ENCODE measurements at regions not wholly inside any gene's neighbourhood (a gene's known extent, or its start where the extent isn't known, plus 50 kb on each side); places are given as distances from the start of the nearest gene placed in this dataset.

DNA sequence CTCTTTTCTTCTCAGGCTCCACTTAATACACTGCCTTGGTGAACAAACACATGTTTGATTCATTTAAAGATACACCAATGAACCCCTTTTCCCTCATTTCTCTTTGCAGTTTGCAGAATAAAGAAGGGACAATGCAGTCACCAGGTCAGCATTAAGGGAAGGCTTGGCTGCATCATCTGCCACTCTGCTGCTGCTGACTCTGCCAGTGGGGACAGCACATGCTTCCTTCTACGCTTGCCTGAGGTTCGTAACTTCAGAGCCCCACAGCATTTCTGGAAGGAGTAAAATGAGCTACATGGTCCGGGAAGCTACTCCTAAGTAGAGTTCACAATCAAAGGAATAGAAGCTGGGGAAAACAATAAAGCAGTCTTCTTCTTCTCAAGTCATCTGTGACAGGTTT lies 178.9 kb upstream of the GATB start:
- no peak for DNase-seq (ENCODE audit: low spot score)

DNA sequence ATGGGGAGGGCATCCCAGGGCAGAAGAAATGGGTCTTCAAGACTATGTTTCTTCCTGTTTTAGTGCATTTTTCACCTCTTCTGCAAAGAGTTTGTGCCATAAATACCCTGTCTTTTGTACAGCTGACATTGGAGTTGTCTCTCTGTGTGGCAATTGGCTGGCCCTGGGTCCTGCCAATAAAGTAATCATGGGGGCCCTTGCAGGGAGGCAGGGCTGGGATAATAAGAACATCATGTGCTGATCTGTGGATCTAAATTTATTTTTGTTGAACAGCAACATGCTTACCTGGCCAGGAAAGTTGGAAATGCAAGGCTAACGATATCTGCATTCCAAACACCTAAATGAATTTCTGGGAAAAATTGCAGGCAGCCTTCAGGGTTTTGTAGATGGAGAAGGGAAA lies 174.6 kb upstream of the GATB start:
- DNase-seq (ENCODE audit: low spot score) = no peak

DNA sequence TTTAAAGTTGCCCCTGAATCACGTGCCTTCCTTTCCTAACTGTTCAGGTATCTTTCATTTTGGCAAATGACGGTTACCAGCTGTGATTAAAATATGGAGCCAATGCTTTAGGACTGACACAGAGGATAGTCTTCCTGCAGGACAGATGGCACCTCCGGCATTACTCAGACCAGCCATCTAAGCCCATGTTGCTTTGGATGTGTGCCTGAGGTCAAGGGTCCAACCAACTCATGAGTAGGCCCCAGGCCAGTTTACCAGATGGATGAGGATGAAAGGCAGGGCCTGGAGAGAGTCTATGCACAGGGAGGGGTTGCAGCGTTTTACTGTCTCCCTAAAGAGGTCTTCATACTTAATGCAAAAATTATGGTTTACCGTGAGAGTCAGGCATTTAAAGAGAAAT lies 174.0 kb upstream of the GATB start:
- DNase-seq (ENCODE audit: low spot score) = no peak

DNA sequence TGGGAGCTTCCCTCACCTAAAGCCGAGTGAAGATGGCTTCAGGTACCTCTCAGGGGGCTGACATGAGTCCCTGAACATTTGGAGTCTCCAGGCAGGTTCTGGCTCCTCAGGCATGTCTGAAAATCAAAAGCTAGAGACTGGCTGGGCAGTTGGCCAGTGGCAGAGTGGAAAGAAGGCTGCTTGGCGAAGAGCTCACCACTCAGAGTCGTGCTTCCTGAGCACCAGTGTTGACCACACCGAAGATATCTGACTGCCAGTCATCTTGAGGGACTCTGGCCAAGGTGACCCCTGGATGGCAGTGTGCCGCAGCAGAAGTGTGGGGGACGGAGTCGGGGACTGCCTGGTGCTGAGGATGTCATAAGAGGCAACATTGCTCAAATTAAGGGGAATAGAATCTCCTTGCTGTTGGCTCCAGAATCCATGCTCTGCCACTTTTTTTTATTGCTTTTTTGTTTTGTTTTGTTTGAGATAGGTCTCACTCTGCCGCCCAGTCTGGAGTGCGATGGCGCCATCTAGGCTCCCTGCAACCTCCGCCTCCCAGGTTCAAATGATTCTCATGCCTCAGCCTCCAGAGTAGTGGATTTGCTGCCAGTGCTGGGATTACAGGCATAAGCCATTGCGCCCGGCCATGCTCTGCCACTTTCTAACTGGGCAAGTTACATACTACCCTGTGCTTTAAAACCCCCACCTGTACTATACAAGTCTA lies 172.5 kb upstream of the GATB start:
- DNase-seq (ENCODE audit: low spot score) = no peak

DNA sequence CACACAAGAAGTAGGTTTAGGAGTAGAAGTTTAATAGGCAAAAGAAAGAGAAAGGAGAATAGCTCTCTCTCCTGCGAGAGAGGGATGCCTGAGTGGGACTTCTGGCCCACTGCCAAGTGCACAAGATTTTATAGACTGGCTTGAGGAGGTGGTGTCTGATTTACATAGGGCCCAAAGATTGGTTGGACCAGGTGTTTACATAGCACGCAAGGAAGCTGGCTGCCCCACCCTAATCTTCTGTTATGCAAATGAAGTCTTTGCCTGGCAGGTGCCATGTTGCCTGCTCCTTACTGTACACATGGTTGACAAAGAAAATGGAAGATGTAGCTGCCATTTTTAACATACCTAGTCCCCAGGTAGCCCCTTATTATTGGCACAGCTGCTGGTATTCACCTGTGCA lies 170.8 kb upstream of the GATB start:
- DNase-seq (ENCODE audit: low spot score) = no peak

DNA sequence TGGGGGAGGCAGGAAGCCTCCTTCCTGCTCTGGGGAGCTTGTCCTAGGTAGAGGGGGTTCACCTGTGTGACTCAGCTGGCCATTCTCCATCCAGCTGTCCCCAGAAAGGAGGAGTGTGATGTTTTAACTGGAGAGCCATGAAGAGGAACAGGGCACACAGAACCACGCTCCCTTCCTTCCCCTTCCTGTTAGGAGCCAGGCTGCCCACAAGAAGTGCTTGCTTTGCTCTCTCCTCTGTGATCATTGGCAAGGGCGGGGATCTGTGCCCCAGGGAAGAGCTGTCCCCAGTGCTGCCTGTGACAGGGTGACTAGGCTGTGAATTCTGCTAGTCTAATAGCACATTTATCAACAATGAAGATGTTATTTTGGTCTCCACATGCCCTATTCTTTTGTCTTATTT lies 169.6 kb upstream of the GATB start:
- no peak for DNase-seq (ENCODE audit: low spot score)

DNA sequence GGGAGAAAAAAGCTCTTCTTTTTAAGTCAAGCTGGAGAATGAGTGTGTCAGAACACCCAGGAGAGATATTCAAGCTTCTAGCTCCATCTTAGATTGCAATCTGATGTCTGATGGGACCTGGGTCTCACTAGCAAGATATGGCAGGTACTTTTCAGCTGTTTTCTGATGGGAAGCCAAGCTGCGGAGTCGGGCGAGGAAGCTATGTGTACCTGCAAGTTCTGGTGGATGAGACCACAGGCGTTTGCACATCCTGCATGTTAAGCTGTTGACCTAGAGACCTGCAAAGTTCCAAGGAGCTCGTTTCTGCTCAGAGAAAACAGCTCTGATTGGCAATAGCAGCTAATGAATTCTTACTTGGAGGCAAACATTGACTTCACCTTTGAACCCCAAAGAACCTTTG lies 167.3 kb upstream of the GATB start:
- DNase-seq (ENCODE audit: low spot score) = no peak

DNA sequence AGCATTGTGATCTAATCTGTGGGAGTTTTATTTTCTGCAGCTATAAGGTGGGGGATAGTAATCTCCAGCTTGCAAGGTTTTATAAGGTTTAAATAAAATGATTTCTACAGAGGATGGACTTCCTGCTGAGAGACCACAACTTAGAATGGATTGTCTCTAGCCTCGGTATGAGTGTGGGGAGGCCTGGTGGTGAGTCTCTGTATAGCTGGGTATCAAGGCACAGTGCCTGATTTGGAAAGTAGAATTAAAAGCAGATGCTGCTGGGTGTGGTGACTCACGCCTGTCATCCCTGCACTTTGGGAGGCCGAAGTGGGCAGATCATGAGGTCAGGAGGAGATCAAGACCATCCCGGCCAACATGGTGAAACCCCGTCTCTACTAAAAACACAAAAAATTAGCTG lies 162.0 kb upstream of the GATB start:
- no peak for DNase-seq (ENCODE audit: low spot score)

DNA sequence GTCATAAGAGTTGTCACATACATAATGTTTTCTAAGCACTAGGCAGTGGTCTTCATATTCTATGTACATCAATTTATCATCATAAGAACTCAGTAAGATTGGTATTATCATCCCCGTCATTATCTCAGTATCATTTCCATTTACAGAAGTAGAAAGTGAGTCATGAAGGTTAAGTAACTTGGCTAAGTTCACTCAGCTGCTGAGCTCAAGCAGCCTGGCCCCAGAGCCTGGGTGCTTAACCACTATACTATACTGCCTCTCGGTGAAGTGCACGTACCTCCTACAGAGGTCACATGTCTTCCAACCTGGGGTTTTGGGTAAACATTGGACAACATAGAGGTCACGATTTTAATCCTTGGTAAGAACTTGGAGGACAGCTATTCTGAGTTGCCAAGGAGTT lies 161.5 kb upstream of the GATB start:
- no peak for DNase-seq (ENCODE audit: low spot score)

DNA sequence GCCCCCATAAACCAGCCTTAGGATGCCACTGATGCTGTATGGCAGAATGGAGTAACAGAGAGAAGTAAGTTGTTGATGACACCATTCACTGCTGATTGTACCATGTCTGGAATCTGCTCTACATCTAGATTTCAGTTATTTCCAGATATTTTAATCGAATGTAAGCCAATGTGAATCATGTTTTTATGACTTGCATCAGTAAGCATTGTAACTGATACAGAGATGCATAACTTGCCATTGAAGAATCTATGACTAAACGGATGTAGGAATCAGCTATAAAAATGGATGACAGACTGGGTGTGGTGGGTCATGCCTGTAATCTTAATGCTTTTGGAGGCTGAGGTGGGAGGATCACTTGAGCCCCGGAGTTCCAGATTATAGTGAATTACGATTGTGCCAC lies 161.0 kb upstream of the GATB start:
- DNase-seq (ENCODE audit: low spot score) = no peak

DNA sequence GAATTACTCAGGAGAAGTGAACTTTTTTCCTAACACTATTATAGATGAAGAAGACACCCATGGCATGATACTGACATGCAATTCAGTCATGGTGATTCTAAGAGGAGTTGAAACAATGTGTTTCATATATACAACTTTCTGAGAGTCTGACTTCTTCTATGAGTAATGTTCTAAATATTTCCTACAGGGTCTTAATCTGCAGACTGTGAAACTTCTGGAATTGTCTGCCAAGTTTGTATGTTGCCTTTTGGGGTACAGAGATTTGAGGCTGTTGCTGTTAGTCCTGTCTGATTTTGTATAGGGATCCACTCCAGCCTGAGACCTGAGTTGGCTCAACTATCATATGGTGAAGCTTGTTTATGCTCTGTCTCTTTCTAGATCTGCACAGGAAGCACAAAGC lies 160.6 kb upstream of the GATB start:
- DNase-seq (ENCODE audit: low spot score) = no peak

DNA sequence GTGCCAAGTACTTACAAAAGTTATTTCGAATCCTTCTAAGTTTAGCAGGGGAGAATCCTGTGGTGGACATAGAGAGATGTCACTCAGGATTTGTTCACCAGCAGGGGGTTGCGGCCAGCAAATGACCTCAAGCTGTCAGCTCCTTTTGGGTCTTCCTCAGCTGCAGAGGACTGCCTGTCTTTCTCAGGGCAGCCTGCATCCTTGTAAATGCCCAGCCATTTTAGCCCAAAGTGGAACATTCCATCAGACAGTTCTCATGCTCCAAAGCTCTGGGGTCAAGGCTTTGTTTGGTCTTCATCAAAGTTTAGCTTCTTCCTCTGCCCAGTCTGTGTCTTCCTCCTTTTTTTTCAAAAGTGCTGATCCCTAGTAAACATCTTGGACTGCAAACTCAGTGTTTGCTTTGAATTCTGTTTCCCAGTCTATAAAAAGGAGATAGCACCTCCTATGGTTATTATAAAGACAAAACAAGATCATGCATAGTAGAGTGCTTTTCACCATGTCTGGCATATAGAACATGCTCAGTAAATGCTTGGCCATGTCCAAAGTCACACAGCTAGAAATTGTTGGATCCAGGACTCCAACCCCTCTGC lies 156.4 kb upstream of the GATB start:
- no peak for DNase-seq (ENCODE audit: low spot score)

DNA sequence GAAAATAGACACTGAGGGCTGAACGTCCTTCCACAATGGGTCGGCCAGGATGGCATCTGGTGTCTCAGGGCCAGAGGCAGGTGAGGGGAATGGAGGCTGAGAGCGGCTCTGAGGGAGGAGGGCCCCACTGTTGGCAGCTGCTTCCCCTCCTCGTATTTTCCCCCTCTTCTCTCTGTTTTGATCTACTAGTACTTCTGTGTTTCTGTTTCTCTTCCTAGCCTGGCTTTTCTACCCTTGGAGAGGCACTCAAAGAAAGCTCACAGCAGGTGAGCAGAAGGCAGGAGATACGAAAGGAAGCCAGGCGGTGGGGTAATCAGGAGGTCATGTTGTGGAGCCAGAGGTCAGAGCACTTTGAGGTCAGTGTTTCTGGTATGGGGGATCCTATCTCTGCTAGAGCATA lies 151.8 kb upstream of the GATB start:
- no peak for DNase-seq (ENCODE audit: low spot score)

DNA sequence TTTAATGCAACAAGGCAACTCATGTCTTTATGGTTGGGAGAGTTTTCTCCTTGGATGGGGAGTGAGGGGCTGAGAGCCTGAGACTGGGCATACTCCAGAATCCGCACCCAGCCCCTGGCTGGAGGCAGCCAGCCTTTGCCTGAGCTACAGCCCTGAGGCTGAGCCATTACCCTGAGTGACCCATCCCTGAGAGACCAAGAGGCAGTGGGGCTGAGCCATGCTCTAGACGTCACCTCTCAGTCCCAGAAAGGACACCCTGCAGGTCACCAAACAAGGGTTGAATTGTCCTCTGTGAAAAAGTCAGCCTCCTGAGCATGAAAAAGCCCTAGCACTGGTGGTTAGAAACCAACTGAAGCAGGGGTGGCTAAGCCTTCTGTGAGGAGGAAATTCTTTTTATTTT lies 151.2 kb upstream of the GATB start:
- no peak for DNase-seq (ENCODE audit: low spot score)

DNA sequence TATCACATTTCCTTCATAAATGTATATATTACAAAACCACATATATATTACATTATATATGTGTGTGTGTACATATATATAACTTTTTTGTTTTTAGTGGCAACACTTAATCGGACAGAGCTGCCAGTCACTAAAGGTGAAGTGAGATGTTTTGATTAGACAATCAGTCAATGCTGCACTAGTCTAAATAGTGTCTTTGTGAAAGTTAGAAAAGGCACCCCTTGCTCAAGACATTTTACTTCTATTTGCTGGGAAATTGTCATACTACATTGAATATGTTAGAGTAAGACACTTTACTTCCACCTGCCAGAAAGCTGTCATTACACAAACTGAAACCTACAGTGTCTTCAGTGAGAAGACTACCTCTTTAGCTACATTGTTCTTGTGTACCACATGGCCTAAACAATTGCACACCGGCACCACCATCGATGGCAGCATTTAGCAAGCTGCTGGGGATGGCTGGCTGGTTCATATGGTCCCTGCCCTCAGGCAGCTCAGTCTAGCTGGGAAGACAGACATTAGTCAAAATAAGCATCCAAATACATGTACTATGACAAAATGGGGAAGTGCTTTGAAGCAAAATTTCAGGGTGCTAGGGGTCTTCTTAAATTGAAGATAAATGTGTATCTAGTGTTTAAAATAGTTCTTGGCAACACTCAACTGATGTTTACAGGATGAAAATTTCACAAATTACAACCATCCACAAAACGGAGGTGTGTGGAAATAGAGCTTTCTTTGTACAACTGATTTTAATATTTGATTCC lies 148.1 kb upstream of the GATB start:
- no peak for DNase-seq (ENCODE audit: low spot score)

DNA sequence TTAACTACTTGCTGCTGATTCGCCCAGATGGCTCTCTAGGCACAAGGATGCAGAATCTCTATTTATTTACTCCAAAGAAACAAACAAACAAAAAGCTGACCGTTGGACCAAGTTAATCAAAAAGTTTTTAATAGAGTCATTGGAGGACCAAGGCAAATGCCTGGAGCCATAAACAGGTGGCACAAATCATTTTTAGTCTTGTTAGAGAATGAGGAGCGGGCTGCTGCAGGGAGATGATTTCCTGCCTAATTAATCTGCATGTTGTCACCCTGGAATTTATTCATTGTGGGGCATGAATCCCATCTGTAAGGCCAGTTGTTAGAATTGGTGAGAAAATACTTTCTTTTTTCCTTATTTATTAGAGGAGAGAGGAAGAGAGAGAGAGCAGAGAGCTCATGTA lies 147.4 kb upstream of the GATB start:
- no peak for DNase-seq (ENCODE audit: low spot score)

DNA sequence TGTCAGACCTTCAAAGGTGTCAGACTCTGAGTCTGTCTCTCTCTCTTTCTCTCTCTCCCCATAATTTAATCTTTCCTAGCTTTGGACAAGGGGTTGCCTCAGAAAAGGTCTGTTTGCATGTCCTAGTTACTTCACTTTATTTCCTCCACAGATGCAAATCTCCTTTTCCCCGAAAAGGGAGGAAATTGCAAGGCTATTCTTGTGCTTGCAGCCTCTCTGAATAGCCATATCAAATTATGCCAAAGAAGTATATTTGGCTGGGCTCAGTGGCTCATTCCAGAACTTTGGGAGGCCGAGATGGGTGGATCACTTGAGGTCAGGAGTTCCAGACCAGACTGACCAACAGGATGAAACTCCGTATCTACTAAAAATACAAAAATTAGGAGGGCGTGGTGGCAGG lies 145.6 kb upstream of the GATB start:
- DNase-seq (ENCODE audit: low spot score) = no peak

DNA sequence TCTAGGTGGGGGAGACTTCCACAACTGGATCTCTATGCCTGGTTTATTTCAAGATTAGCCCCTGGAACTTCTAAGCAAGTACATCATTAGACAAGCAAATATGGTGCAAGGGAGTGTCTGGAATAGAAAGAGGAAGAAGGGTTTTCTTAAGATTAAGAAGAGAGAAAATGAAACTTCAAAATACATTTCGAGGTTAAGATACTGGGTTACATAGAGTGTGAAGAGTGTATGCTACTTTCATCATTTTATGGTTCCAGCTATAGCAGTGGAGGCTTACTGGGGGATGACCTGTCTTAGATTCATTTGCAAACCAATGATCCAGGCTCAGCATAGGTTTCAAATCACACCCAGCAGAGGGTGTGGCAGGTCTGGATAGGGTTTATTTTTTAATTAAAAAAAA lies 144.4 kb upstream of the GATB start:
- no peak for DNase-seq (ENCODE audit: low spot score)

DNA sequence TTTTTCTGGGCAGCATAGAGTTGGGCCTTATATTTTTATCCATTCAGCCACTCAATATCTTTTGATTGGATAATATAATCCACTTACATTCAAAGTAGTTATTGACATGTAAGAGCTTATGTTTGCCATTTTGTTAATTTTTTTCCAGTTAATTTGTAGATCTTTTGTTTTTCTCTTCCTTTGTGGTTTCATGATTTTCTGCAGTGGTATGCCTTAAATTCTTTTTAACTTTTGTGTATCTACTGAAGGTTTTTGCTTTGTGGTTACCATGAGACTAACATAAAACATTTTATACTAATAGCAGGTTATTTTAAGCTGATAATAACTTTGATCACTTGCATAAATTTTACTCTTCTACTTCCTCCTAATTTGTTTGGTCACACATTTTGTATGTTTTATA lies 140.8 kb upstream of the GATB start:
- DNase-seq (ENCODE audit: low spot score) = no peak

DNA sequence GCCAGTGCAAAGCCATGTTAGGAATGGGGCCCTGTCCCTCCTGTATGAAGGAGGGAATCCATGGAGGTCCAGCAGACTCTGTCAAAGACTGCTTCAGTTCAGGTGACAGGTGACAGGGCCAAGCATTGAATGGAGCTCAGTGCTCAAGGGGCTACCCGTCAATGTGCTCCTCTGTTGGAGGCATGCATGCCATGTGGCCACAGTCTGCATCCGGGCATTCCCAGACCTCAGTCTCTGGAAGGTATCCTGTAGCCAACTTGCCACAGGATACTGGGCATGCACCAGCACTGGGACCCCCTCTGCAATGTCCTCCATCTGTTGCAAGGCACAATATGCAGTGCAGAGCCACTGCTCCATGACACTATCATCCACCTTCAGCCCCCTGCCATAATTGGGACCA lies 136.1 kb upstream of the GATB start:
- DNase-seq (ENCODE audit: low spot score) = no peak

DNA sequence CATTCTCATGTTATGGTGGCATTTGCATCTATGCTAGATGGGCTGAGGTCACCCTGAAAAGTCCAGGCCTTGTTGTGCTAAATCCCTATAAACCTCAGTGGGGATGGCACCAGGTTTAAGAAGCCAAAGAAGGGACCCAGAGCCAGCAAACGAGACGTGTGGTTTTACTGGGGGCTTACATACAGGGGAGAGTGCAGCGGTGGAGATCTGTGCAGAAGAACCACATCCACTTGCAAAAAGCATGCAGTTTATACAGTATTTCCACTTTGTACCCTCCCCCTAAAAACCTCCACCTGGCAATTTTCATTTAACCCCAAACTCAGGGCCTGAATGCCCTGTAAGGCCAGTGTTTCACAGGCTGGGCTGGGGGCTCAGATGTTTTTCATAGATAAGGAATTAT lies 134.9 kb upstream of the GATB start:
- no peak for DNase-seq (ENCODE audit: low spot score)

DNA sequence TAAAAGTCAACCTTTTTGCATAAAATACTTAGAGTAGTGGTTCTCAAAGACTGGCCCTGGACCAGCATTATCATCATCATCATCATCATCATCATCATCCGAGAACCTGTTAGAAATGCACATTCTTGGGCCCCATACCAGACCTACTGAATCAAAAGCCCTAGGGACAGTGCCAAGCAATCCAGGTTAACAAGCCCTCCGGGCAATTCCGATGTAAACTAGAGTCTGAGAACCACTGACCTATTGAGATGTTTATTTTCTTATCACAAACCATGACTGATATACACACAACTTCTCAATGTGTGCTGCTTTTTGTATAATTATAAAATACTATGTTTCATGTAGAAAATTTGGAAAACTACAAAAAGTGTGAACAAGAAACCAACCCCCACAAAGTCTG lies 133.4 kb upstream of the GATB start:
- no peak for DNase-seq (ENCODE audit: low spot score)

DNA sequence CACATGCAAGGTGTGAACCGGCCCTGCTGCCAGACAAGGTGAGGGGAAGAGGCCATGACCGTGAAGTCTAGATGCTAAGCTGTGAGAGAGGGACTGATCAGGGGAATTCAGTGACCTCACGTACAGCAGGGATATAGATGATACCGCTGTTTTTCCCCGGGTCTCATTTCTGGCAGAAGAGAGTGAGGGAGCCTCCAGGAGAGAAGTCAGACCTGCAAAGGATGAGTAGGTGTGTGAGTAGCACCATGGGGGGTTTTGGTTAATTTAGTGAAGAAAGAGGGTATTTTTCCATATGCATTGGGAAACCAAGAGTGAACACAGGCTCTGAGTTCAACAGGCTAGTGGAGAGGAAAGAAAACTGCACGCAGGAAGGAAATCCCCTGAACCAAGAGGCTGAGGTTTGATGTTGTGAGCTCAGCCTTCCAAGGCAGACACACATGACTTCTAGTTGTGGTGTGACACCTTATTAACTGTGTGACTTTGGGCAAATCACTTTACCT lies 127.6 kb upstream of the GATB start:
- no peak for DNase-seq (ENCODE audit: low spot score)

DNA sequence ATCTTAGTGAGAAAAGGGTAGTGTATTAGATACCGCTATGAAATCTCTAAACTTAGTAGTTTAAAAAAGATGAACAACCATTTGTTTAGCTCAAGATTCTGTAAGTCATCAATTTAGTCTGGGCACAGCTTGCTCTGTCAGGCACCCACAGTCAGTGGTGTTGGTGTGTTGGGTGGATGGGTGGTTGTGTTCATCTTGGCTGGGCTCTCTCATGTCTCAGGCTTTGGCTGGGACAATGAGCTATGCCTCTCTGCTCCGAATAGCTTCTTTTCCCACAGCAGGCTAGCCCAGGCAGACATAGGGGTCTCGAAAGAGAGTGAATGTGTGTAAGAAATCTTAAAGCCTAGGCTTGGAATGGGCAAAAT lies 127.0 kb upstream of the GATB start:
- no peak for DNase-seq (ENCODE audit: low spot score)

Data from hepatic stellate cell (primary cell).